ENCODE measurements at regions not wholly inside any gene's neighbourhood (a gene's known extent, or its start where the extent isn't known, plus 50 kb on each side); places are given as distances from the start of the nearest gene placed in this dataset.

- no peak for DNase-seq (ENCODE audit: low read depth in 2 of 2)
Observed at GRCh38 chr11:104339380-104339831, 175.5 kb upstream of the PDGFD start.

- no peak for DNase-seq (ENCODE audit: low read depth in 2 of 2)
Observed at GRCh38 chr11:104338186-104338585, 174.2 kb upstream of the PDGFD start.

- no peak for DNase-seq (ENCODE audit: low read depth in 2 of 2)
Observed at GRCh38 chr11:104337273-104337672, 173.3 kb upstream of the PDGFD start.

GRCh38 chr11:104333977-104334376 is 170.0 kb upstream of the PDGFD start:
- no peak for DNase-seq (ENCODE audit: low read depth in 2 of 2)

GRCh38 chr11:104332110-104332509 is 168.2 kb upstream of the PDGFD start:
- DNase-seq (ENCODE audit: low read depth in 2 of 2) = no peak

- DNase-seq (ENCODE audit: low read depth in 2 of 2) = no peak
Observed at GRCh38 chr11:104329078-104329665, 165.2 kb upstream of the PDGFD start.

- DNase-seq (ENCODE audit: low read depth in 2 of 2) = no peak
Observed at GRCh38 chr11:104328512-104328907, 164.6 kb upstream of the PDGFD start.

GRCh38 chr11:104327861-104328511 is 164.0 kb upstream of the PDGFD start:
- DNase-seq (ENCODE audit: low read depth in 2 of 2) = no peak

- no peak for DNase-seq (ENCODE audit: low read depth in 2 of 2)
Observed at GRCh38 chr11:104325093-104325492, 161.1 kb upstream of the PDGFD start.

- DNase-seq (ENCODE audit: low read depth in 2 of 2) = no peak
Observed at GRCh38 chr11:104324276-104324675, 160.3 kb upstream of the PDGFD start.

- DNase-seq (ENCODE audit: low read depth in 2 of 2) = no peak
Observed at GRCh38 chr11:104323841-104324240, 159.9 kb upstream of the PDGFD start.

GRCh38 chr11:104322696-104323095 is 158.7 kb upstream of the PDGFD start:
- DNase-seq (ENCODE audit: low read depth in 2 of 2) = no peak

- no peak for DNase-seq (ENCODE audit: low read depth in 2 of 2)
Observed at GRCh38 chr11:104320956-104321355, 157.0 kb upstream of the PDGFD start.

GRCh38 chr11:104320097-104320496 is 156.2 kb upstream of the PDGFD start:
- DNase-seq (ENCODE audit: low read depth in 2 of 2) = no peak

GRCh38 chr11:104319396-104319795 is 155.4 kb upstream of the PDGFD start:
- DNase-seq (ENCODE audit: low read depth in 2 of 2) = no peak

- DNase-seq (ENCODE audit: low read depth in 2 of 2) = no peak
Observed at GRCh38 chr11:104306862-104307474, 143.0 kb upstream of the PDGFD start.

- DNase-seq (ENCODE audit: low read depth in 2 of 2) = no peak
Observed at GRCh38 chr11:104301776-104302175, 137.8 kb upstream of the PDGFD start.

GRCh38 chr11:104291646-104292045 is 127.7 kb upstream of the PDGFD start:
- DNase-seq (ENCODE audit: low read depth in 2 of 2) = no peak

GRCh38 chr11:104286129-104286528 is 122.2 kb upstream of the PDGFD start:
- DNase-seq (ENCODE audit: low read depth in 2 of 2) = no peak

- DNase-seq (ENCODE audit: low read depth in 2 of 2) = no peak
Observed at GRCh38 chr11:104279587-104279986, 115.6 kb upstream of the PDGFD start.

- DNase-seq (ENCODE audit: low read depth in 2 of 2) = no peak
Observed at GRCh38 chr11:104275992-104276391, 112.0 kb upstream of the PDGFD start.

GRCh38 chr11:104260456-104260855 is 96.5 kb upstream of the PDGFD start:
- no peak for DNase-seq (ENCODE audit: low read depth in 2 of 2)

- DNase-seq (ENCODE audit: low read depth in 2 of 2) = no peak
Observed at GRCh38 chr11:104259121-104259610, 95.2 kb upstream of the PDGFD start.
